Brain microvascular endothelial cell (primary cell): ENCODE measurements at regions not wholly inside any gene's neighbourhood (a gene's known extent, or its start where the extent isn't known, plus 50 kb on each side); places are given as distances from the start of the nearest gene placed in this dataset.

Experiments
- DNase-seq: peaks from one replicate; pipeline ENCODE4 v3.0.0-alpha.2; 2020
- H3K27ac ChIP-seq: fragments of 250-450 bp; sonication (Bioruptor Pico); 2 replicates; pipeline ENCODE4 v1.5.1; 2020; ENCODE audit warnings: mild to moderate bottlenecking, moderate library complexity
- H3K27me3 ChIP-seq: fragments of 250-450 bp; sonication (Bioruptor Pico); replicated peaks from 2 replicates; pipeline ENCODE4 v1.5.1; 2020; ENCODE audit warnings: mild to moderate bottlenecking
- H3K36me3 ChIP-seq: fragments of 250-450 bp; sonication (Bioruptor Pico); replicated peaks from 2 replicates; pipeline ENCODE4 v1.5.1; 2020; ENCODE audit warnings: mild to moderate bottlenecking
- H3K4me3 ChIP-seq: 2 replicates; pipeline ENCODE4 v1.5.1; 2011; ENCODE audit warnings: low read depth, mild to moderate bottlenecking, control low read depth, low read length, moderate library complexity
- CTCF ChIP-seq: IDR thresholded peaks from 2 replicates; pipeline ENCODE4 v1.5.1; 2011; ENCODE audit warnings: low read depth, mild to moderate bottlenecking, moderate library complexity, low read length, control low read depth, inconsistent platforms; ENCODE audit errors: missing control alignments
- in situ Hi-C: cut with HindIII; loops from 2 replicates; pipeline ENCODE4 v1.10.0; 2017; ENCODE audit warnings: low sequenced_read_pairs, low pct_ligation_motif_present

- no peak for TF ChIP-seq CTCF
- Histone ChIP-seq H3K27me3 (no peaks in the 10 kb centered on the region), H3K36me3 (no peaks in the 10 kb centered on the region), H3K27ac (no peak overlapping the region), H3K4me3 (no peak overlapping the region)
- in situ Hi-C loops = no loop called here
- no peak for DNase-seq
Measured at GRCh38 chr10:108097258-108097657, 932.8 kb upstream of the SORCS1 start.

- Histone ChIP-seq H3K36me3 (no peaks in the 10 kb centered on the region), H3K27ac (no peak overlapping the region), H3K27me3 (no peaks in the 10 kb centered on the region), H3K4me3 (no peak overlapping the region)
- TF ChIP-seq CTCF = no peak
- in situ Hi-C loops = no loop called here
- DNase-seq = no peak
Measured at GRCh38 chr10:108095932-108096925, 931.7 kb upstream of the SORCS1 start.

- no peak overlapping the region for H3K27ac ChIP-seq
- no peak overlapping the region for H3K4me3 ChIP-seq
- in situ Hi-C loops = no loop called here
- no peak for TF ChIP-seq CTCF
- no peaks in the 10 kb centered on the region for H3K27me3 ChIP-seq
- no peaks in the 10 kb centered on the region for H3K36me3 ChIP-seq
- DNase-seq = no peak
Measured at GRCh38 chr10:108090476-108091215, 926.1 kb upstream of the SORCS1 start.

- Histone ChIP-seq H3K4me3 (no peak overlapping the region), H3K36me3 (no peaks in the 10 kb centered on the region), H3K27me3 (no peaks in the 10 kb centered on the region), H3K27ac (no peak overlapping the region)
- in situ Hi-C loops = no loop called here
- DNase-seq = no peak
- TF ChIP-seq CTCF = no peak
Measured at GRCh38 chr10:108086502-108086901, 922.0 kb upstream of the SORCS1 start.

GRCh38 chr10:108082596-108082995 is 918.1 kb upstream of the SORCS1 start:
- in situ Hi-C loops = no loop called here
- DNase-seq = no peak
- Histone ChIP-seq H3K36me3 (no peaks in the 10 kb centered on the region), H3K4me3 (no peak overlapping the region), H3K27me3 (no peaks in the 10 kb centered on the region), H3K27ac (no peak overlapping the region)
- TF ChIP-seq CTCF = no peak
